ES-I3 (cell line): ENCODE measurements at regions not wholly inside any gene's neighbourhood (a gene's known extent, or its start where the extent isn't known, plus 50 kb on each side); places are given as distances from the start of the nearest gene placed in this dataset.

Experiments
- H3K36me3 ChIP-seq: 2 replicates; pipeline ENCODE4 v1.6.1; 2013; ENCODE audit warnings: mild to moderate bottlenecking, low read length, control low read depth, moderate library complexity; ENCODE audit not compliant: insufficient read depth
- H3K4me1 ChIP-seq: 2 replicates; pipeline ENCODE4 v1.6.1; 2013; ENCODE audit warnings: mild to moderate bottlenecking, control low read depth, low read length; ENCODE audit not compliant: insufficient read depth
- H3K9ac ChIP-seq: 2 replicates; pipeline ENCODE4 v1.6.1; 2013; ENCODE audit warnings: low read depth, mild to moderate bottlenecking, low read length, moderate library complexity
- H3K9me3 ChIP-seq: 2 replicates; pipeline ENCODE4 v1.6.1; 2013; ENCODE audit warnings: mild to moderate bottlenecking, low read length, moderate library complexity; ENCODE audit not compliant: control insufficient read depth, insufficient read depth

- no peak overlapping the region for H3K9ac ChIP-seq
- H3K4me1 ChIP-seq: peaks cover 10% of the 10 kb centered on the region; the same call in 1 of the 2 replicates
- H3K36me3 ChIP-seq: no peaks in the 10 kb centered on the region
- no peaks in the 10 kb centered on the region for H3K9me3 ChIP-seq
These were observed 90.5 kb downstream of the PJA1 start for GRCh38 chrX:69074726-69075125.

DNA sequence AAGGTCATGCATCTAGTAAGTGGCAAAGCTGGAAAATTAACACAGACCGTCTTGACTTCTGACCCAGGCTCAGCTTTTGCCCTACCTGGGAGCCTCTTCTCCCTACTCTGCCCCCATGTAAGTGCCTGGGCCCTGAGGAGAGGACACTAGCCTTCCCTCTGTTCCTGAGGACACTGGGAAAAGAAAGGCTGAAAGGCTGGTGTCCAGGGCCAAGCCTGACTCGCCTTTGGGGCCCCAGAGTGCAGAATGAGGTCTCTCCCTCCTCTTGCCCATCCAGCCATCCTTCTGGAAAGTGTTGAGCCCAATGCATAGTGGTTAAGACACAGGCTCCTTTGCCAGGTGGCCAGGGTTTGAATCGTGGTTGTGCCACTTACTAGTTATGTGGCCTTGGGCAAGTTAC lies 91.5 kb downstream of the PJA1 start:
- Histone ChIP-seq H3K9ac (no peak overlapping the region), H3K4me1 (peaks cover 10% of the 10 kb centered on the region; the same call in 1 of the 2 replicates), H3K9me3 (no peaks in the 10 kb centered on the region), H3K36me3 (no peaks in the 10 kb centered on the region)

GRCh38 chrX:69073241-69073640 lies 92.0 kb downstream of the PJA1 start:
- H3K4me1 ChIP-seq: peaks cover 7% of the 10 kb centered on the region; the same call in 1 of the 2 replicates
- H3K36me3 ChIP-seq: no peaks in the 10 kb centered on the region

GRCh38 chrX:69072486-69073006 lies 92.7 kb downstream of the PJA1 start:
- Histone ChIP-seq H3K9me3 (no peaks in the 10 kb centered on the region), H3K4me1 (peaks cover 4% of the 10 kb centered on the region; the same call in 1 of the 2 replicates), H3K36me3 (no peaks in the 10 kb centered on the region), H3K9ac (no peak overlapping the region)

More at GRCh38 chrX:69073241-69073640, 92.0 kb downstream of the PJA1 start:
- H3K9ac ChIP-seq: no peak overlapping the region
- no peaks in the 10 kb centered on the region for H3K9me3 ChIP-seq

- H3K4me1 ChIP-seq: peaks cover 7% of the 10 kb centered on the region; the same call in 1 of the 2 replicates
- H3K9ac ChIP-seq: no peak overlapping the region
- H3K36me3 ChIP-seq: no peaks in the 10 kb centered on the region
- H3K9me3 ChIP-seq: no peaks in the 10 kb centered on the region
These were observed 94.2 kb downstream of the PJA1 start for GRCh38 chrX:69070949-69071650.

GRCh38 chrX:69069876-69070275 lies 95.4 kb downstream of the PJA1 start:
- Histone ChIP-seq H3K4me1 (peaks cover 7% of the 10 kb centered on the region; the same call in 1 of the 2 replicates), H3K9me3 (no peaks in the 10 kb centered on the region), H3K36me3 (no peaks in the 10 kb centered on the region), H3K9ac (no peak overlapping the region)

GRCh38 chrX:69069086-69069445 lies 96.2 kb downstream of the PJA1 start:
- H3K36me3 ChIP-seq: no peaks in the 10 kb centered on the region
- no peak overlapping the region for H3K9ac ChIP-seq
- H3K4me1 ChIP-seq: peaks cover 7% of the 10 kb centered on the region; the same call in 1 of the 2 replicates
- no peaks in the 10 kb centered on the region for H3K9me3 ChIP-seq

GRCh38 chrX:69068301-69069085 lies 96.8 kb downstream of the PJA1 start:
- H3K9me3 ChIP-seq: no peaks in the 10 kb centered on the region
- no peaks in the 10 kb centered on the region for H3K36me3 ChIP-seq
- peaks cover 7% of the 10 kb centered on the region; the same call in 1 of the 2 replicates for H3K4me1 ChIP-seq
- H3K9ac ChIP-seq: no peak overlapping the region

DNA sequence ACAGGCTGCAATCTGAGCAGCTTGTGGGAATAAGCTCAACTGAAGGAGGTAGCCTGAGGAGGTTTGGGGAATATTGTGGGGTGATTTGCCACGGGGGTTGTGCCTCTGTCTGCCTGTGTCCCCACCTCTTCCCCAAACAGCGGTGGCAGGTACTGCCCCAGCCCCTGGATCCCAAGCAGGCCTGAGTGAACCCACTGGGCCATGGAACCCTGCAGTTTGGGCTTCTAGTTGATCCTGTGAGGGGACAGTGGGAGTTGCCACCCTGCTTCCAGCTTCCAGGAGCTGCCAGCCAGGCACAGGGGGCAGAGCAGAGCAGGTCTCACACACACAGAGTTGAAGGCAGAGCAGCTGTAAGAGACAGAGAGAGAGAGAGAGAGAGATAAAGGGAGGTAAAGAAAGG lies 97.4 kb downstream of the PJA1 start:
- Histone ChIP-seq H3K9me3 (no peaks in the 10 kb centered on the region), H3K4me1 (peaks cover 7% of the 10 kb centered on the region; the same call in 1 of the 2 replicates), H3K9ac (no peak overlapping the region), H3K36me3 (no peaks in the 10 kb centered on the region)

GRCh38 chrX:69066966-69067525 lies 98.2 kb downstream of the PJA1 start:
- H3K4me1 ChIP-seq: peaks cover 7% of the 10 kb centered on the region; the same call in 1 of the 2 replicates
- no peaks in the 10 kb centered on the region for H3K36me3 ChIP-seq
- no peak overlapping the region for H3K9ac ChIP-seq
- no peaks in the 10 kb centered on the region for H3K9me3 ChIP-seq

- no peaks in the 10 kb centered on the region for H3K9me3 ChIP-seq
- H3K9ac ChIP-seq: no peak overlapping the region
- no peaks in the 10 kb centered on the region for H3K36me3 ChIP-seq
- H3K4me1 ChIP-seq: peaks cover 5% of the 10 kb centered on the region; the same call in 1 of the 2 replicates
These were observed 99.1 kb downstream of the PJA1 start for GRCh38 chrX:69066021-69066757.

DNA sequence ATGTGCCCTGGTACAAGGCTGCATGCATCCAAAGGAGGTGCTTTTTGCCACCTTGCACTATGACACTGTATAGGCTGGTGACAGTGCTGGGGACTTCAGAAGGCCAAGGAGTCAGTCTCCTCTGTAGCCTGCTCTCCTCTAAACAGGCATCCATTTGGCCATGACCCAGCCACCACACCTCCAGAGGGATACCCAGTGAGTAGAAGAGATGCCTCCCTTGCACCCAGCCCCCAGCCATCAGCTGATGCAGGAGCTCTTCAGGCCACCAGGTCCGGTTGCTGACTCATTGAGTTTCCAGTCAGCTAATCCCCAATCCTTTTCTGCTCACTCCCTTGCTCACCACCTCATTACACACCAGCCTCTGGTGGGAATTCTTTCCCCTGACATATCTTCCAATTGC lies 99.8 kb downstream of the PJA1 start:
- Histone ChIP-seq H3K9me3 (no peaks in the 10 kb centered on the region), H3K4me1 (peaks cover 8% of the 10 kb centered on the region; the same call in 1 of the 2 replicates)

GRCh38 chrX:69063486-69063885 lies 101.8 kb downstream of the PJA1 start:
- Histone ChIP-seq H3K36me3 (no peaks in the 10 kb centered on the region), H3K9me3 (no peaks in the 10 kb centered on the region), H3K9ac (no peak overlapping the region), H3K4me1 (peaks cover 16% of the 10 kb centered on the region; the same call in 1 of the 2 replicates)

More for the DNA sequence above, 99.8 kb downstream of the PJA1 start:
- Histone ChIP-seq H3K36me3 (no peaks in the 10 kb centered on the region), H3K9ac (no peak overlapping the region)

- H3K4me1 ChIP-seq: peaks cover 16% of the 10 kb centered on the region; the same call in 1 of the 2 replicates
- no peak overlapping the region for H3K9ac ChIP-seq
- no peaks in the 10 kb centered on the region for H3K36me3 ChIP-seq
- no peaks in the 10 kb centered on the region for H3K9me3 ChIP-seq
These were observed 102.8 kb downstream of the PJA1 start for GRCh38 chrX:69062493-69062892.
